ENCODE measurements at regions not wholly inside any gene's neighbourhood (a gene's known extent, or its start where the extent isn't known, plus 50 kb on each side); places are given as distances from the start of the nearest gene placed in this dataset.

GRCh38 chr22:22408731-22409696, 99.5 kb downstream of the ZNF280B start:
- TF ChIP-seq CTCF (IDR thresholded peaks at IDR 0.05) = peak in 4 of 5 experiments; percentile 13 to 28 (median 18)
- no peak for TF ChIP-seq POLR2A (IDR thresholded peaks at IDR 0.05)

Measured in transverse colon (tissue), 3 donors.